CD4-positive, CD25-positive, alpha-beta regulatory T cell (primary cell): ENCODE measurements at regions not wholly inside any gene's neighbourhood (a gene's known extent, or its start where the extent isn't known, plus 50 kb on each side); places are given as distances from the start of the nearest gene placed in this dataset.
A peak's percentile ranks its signal among the peaks of the same experiment; 100 is the strongest.

Experiments
- ATAC-seq, 2 donors: fragments of 150-1000 bp; cut with Tn5 transposase; one replicate each; pipeline ENCODE4 v1.10.0; 2021; ENCODE audit warnings: low read depth in 2 of 2, moderate number of reproducible peaks in 2 of 2, moderate library complexity in 1 of 2
- DNase-seq, 3 donors: peaks; one replicate each; pipeline versions ENCODE4 v3.0.0 to v3.0.0-alpha.2; 2012 to 2022; ENCODE audit warnings: mixed read lengths in 1 of 3
- H3K27ac ChIP-seq: one replicate; pipeline ENCODE4 v1.7.0; 2013; ENCODE audit warnings: mild to moderate bottlenecking, low read length; ENCODE audit not compliant: insufficient read depth, poor library complexity, severe bottlenecking
- H3K27me3 ChIP-seq: one replicate; pipeline ENCODE4 v1.7.0; 2013; ENCODE audit warnings: low read length; ENCODE audit not compliant: control insufficient read depth, insufficient read depth
- H3K36me3 ChIP-seq: one replicate; pipeline ENCODE4 v1.7.0; 2013; ENCODE audit warnings: mild to moderate bottlenecking, low read length, moderate library complexity; ENCODE audit not compliant: control insufficient read depth, insufficient read depth
- H3K4me1 ChIP-seq: 2 replicates; pipeline ENCODE4 v1.7.0; 2013; ENCODE audit warnings: mild to moderate bottlenecking, low read length; ENCODE audit not compliant: insufficient read depth, control insufficient read depth, poor library complexity, severe bottlenecking
- H3K4me3 ChIP-seq: one replicate; pipeline ENCODE4 v1.7.0; 2013; ENCODE audit warnings: low read depth, mild to moderate bottlenecking, low read length, moderate library complexity
- H3K9me3 ChIP-seq, 2 experiments: 1 replicate in 1 of 2; 2 replicates in 1 of 2; pipeline ENCODE4 v1.7.0; 2013; ENCODE audit warnings: low read length in 2 of 2, mild to moderate bottlenecking in 1 of 2, moderate library complexity in 1 of 2; ENCODE audit not compliant: control insufficient read depth in 2 of 2
- H3K27ac Mint-ChIP-seq, 3 donors: one replicate each; pipeline ENCODE4 v1.8.0; 2020 to 2022; ENCODE audit warnings: mild to moderate bottlenecking in 3 of 3, mixed read lengths in 3 of 3, moderate library complexity in 2 of 3
- H3K27me3 Mint-ChIP-seq: one replicate; pipeline ENCODE4 v1.8.0; 2022; ENCODE audit warnings: mild to moderate bottlenecking, mixed read lengths
- H3K36me3 Mint-ChIP-seq: one replicate; pipeline ENCODE4 v1.8.0; 2020; ENCODE audit warnings: mixed read lengths
- H3K4me1 Mint-ChIP-seq, 4 donors: one replicate each; pipeline ENCODE4 v1.8.0; 2020 to 2022; ENCODE audit warnings: mixed read lengths in 4 of 4, mild to moderate bottlenecking in 1 of 4
- H3K4me3 Mint-ChIP-seq, 4 donors: one replicate each; pipeline ENCODE4 v1.8.0; 2020 to 2022; ENCODE audit warnings: mild to moderate bottlenecking in 4 of 4, mixed read lengths in 4 of 4, moderate library complexity in 3 of 4
- H3K9me3 Mint-ChIP-seq, 7 donors: one replicate each; pipeline ENCODE4 v1.8.0; 2020 to 2022; ENCODE audit warnings: mixed read lengths in 7 of 7, mild to moderate bottlenecking in 3 of 7, moderate library complexity in 2 of 7

DNA sequence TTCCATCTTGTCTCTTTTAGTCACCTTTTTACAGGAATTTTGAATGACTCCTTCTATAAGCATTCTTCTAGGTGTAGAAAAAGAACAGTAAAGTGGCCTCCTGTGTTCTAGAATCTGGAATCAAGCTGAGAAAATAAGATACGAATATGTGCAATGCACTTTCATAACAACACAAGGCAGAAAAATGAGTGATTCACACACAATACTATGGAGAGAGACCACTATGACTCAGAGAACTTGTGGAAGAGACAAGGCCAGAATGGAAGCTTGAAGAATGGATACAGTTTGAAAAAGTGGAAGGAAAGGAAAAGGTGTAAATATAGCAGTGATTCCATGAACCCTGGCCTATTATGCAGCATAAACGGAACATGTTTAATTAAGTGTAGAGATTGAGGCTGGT, 57.1 kb upstream of the SAMSN1 start:
- peaks cover 18 to 34% (median 24%) of the 10 kb centered on the region in 4 donors for H3K4me1 Mint-ChIP-seq

DNA sequence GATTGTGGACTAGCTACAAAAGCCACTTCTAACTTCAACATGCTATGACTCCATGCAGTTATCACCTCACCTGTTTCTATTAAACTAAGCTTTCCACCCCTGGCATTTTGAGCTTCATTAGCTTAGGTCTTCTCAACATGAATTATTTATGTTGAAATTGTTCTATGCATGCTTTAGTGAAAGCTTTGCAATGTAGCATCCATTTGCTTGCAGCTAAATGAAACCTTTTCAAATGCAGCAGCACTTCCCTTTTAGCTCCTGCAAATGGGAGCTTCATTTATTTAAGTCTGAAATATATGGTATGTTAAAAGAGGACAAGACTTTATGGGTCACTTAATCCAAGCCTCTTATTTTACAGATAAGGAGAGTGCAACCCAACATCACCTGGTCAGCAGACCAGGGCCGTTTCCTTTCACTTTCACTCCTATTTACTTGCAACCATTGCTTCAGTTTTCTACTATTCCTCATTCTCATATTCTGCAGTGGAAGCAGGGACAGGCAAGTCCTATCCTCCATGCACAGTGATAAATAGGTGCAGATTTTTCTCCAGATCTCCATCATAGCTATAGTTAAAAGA, 56.4 kb upstream of the SAMSN1 start:
- no peaks in the 10 kb centered on the region for H3K36me3 ChIP-seq
- no peak for ATAC-seq
- Mint-ChIP-seq H3K27me3 (no peaks in the 10 kb centered on the region), H3K27ac (peak overlapping the region in 2 of 3 donors; percentile 43 to 83), H3K36me3 (no peaks in the 10 kb centered on the region), H3K4me3 (peak overlapping the region; percentile 55 to 72 (median 65)), H3K9me3 (peaks cover 0 to 4% (median 0%) of the 10 kb centered on the region in 7 donors), H3K4me1 (peaks cover 19 to 29% (median 22%) of the 10 kb centered on the region in 4 donors)
- H3K4me1 ChIP-seq, result peaks cover 9% of the 10 kb centered on the region
- H3K4me3 ChIP-seq, result peak overlapping the region; percentile 79
- DNase-seq, result peak in 1 of 3 donors; percentile 44
- no peak overlapping the region for H3K27ac ChIP-seq
- H3K27me3 ChIP-seq, result no peaks in the 10 kb centered on the region
- H3K9me3 ChIP-seq, result no peaks in the 10 kb centered on the region

More for the DNA sequence above, 57.1 kb upstream of the SAMSN1 start:
- no peak for ATAC-seq
- H3K9me3 Mint-ChIP-seq, result peaks cover 0 to 4% (median 0%) of the 10 kb centered on the region in 7 donors
- no peaks in the 10 kb centered on the region for H3K36me3 Mint-ChIP-seq
- peak overlapping the region in 1 of 3 donors; percentile 43 for H3K27ac Mint-ChIP-seq
- Histone ChIP-seq H3K27ac (no peak overlapping the region), H3K4me3 (peak overlapping the region; percentile 79), H3K4me1 (peaks cover 9% of the 10 kb centered on the region), H3K36me3 (no peaks in the 10 kb centered on the region), H3K9me3 (no peaks in the 10 kb centered on the region), H3K27me3 (no peaks in the 10 kb centered on the region)
- H3K27me3 Mint-ChIP-seq, result no peaks in the 10 kb centered on the region
- DNase-seq, result no peak
- peak overlapping the region in 3 of 4 donors; percentile 55 to 70 (median 60) for H3K4me3 Mint-ChIP-seq

DNA sequence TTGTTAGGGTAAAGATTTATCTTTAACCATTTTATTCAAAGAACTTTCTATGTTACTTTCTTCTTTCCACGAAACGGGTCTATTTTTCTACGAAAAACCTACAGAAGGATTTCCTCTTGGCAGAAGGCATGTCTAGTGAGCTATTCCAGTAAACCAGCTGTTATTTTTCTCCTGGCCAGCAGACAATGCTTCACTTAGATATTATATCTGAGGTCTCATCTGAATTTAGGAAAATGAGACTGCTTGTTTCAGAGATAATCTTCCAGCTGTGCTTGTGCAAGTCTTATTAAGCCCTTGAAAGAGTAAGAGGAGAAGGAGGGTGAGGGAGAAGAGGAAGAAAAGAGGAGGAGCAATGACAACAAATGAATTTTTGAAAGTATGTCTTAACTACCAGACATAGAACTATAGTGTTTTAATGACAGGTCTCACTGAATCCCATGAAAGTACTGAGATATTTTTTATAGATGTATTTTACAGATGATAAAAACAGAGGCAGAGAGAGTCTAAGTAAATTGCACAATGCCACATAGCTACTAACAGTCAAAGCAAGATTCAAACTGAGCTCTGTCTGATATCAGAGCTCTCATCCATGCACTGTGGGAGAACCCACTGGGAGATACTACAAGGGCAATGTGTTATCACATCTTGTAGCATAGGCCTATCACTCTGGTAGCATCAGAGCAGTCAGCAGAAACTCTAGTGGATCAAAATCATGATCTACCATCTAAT, 54.6 kb upstream of the SAMSN1 start:
- no peak overlapping the region for H3K27ac ChIP-seq
- H3K27ac Mint-ChIP-seq, result peak overlapping the region; percentile 12 to 64 (median 37)
- H3K4me3 ChIP-seq, result no peak overlapping the region
- peaks cover 19 to 29% (median 21%) of the 10 kb centered on the region in 4 donors for H3K4me1 Mint-ChIP-seq
- DNase-seq, result peak in 1 of 3 donors; percentile 78
- no peak for ATAC-seq
- no peaks in the 10 kb centered on the region for H3K27me3 Mint-ChIP-seq
- H3K4me3 Mint-ChIP-seq, result peak overlapping the region in 1 of 4 donors; percentile 14
- H3K9me3 Mint-ChIP-seq, result peaks cover 0 to 8% (median 4%) of the 10 kb centered on the region in 7 donors
- H3K36me3 ChIP-seq, result no peaks in the 10 kb centered on the region
- H3K9me3 ChIP-seq, result no peaks in the 10 kb centered on the region
- H3K27me3 ChIP-seq, result no peaks in the 10 kb centered on the region
- H3K4me1 ChIP-seq, result peaks cover 9% of the 10 kb centered on the region
- H3K36me3 Mint-ChIP-seq, result no peaks in the 10 kb centered on the region

GRCh38 chr21:14598065-14598464, 52.0 kb upstream of the SAMSN1 start:
- Mint-ChIP-seq H3K36me3 (no peaks in the 10 kb centered on the region), H3K9me3 (peaks cover 0 to 13% (median 3%) of the 10 kb centered on the region in 7 donors), H3K4me3 (no peak overlapping the region), H3K27me3 (no peaks in the 10 kb centered on the region), H3K27ac (no peak overlapping the region), H3K4me1 (peaks cover 17 to 26% (median 23%) of the 10 kb centered on the region in 4 donors)
- Histone ChIP-seq H3K27me3 (no peaks in the 10 kb centered on the region), H3K27ac (no peak overlapping the region), H3K36me3 (no peaks in the 10 kb centered on the region), H3K4me1 (peaks cover 6% of the 10 kb centered on the region), H3K4me3 (no peak overlapping the region), H3K9me3 (no peaks in the 10 kb centered on the region)
- no peak for ATAC-seq
- no peak for DNase-seq
